ENCODE measurements at regions not wholly inside any gene's neighbourhood (a gene's known extent, or its start where the extent isn't known, plus 50 kb on each side); places are given as distances from the start of the nearest gene placed in this dataset.

- no peaks in the 10 kb centered on the region for H3K4me1 ChIP-seq (ENCODE audit: control insufficient read depth, extremely low read depth, insufficient read depth, low read length)
- no peak for DNase-seq (ENCODE audit: low read depth, low spot score)
- H2AFZ ChIP-seq (ENCODE audit: control insufficient read depth, low read length), result no peak overlapping the region
- H3K36me3 ChIP-seq (ENCODE audit: control insufficient read depth in 2 of 2, extremely low read depth in 1 of 2, insufficient read depth in 2 of 2, low read length in 2 of 2), result no peaks in the 10 kb centered on the region
- FAIRE-seq, result no peak
- no peak overlapping the region for H3K4me2 ChIP-seq (ENCODE audit: control insufficient read depth, extremely low read depth, insufficient read depth, low read depth, low read length)
- no peaks in the 10 kb centered on the region for H3K9me3 ChIP-seq (ENCODE audit: control insufficient read depth, low read depth, low read length)
- H3K79me2 ChIP-seq (ENCODE audit: control insufficient read depth, insufficient read depth, low read length), result no peaks in the 10 kb centered on the region
- no peak overlapping the region for H3K27ac ChIP-seq (ENCODE audit: control insufficient read depth, insufficient read depth, low read length)
- H3K4me3 ChIP-seq (ENCODE audit: control insufficient read depth in 2 of 3, extremely low read depth in 1 of 3, insufficient read depth in 2 of 3, low read depth in 1 of 3, low read length in 3 of 3), result no peak overlapping the region
- dilution Hi-C loops (cut with MboI; ENCODE audit: extremely low pct_ligation_motif_present, low sequenced_read_pairs), result no loop called here
- H3K9me1 ChIP-seq (ENCODE audit: control insufficient read depth, extremely low read depth, insufficient read depth, low read length), result no peaks in the 10 kb centered on the region
- H3K9ac ChIP-seq (ENCODE audit: control insufficient read depth, extremely low read depth, insufficient read depth, low read length), result no peak overlapping the region
- H4K20me1 ChIP-seq (ENCODE audit: control insufficient read depth, extremely low read depth, insufficient read depth, low read length), result no peaks in the 10 kb centered on the region
- TF ChIP-seq EZH2 (IDR thresholded peaks at IDR 0.05; ENCODE audit: low read length), result no peak
- no peak for TF ChIP-seq CTCF (optimal IDR thresholded peaks at IDR 0.05 in 1 of 3, IDR thresholded peaks at IDR 0.05 in 1 of 3, conservative IDR thresholded peaks at IDR 0.05 in 1 of 3; ENCODE audit: extremely low read depth in 1 of 3, insufficient read depth in 2 of 3, low read length in 3 of 3)
- peaks cover 14% of the 10 kb centered on the region for H3K27me3 ChIP-seq (ENCODE audit: control insufficient read depth, extremely low read depth, insufficient read depth, low read length)
Observed at GRCh38 chr14:22699801-22700564, 55.8 kb upstream of the OR6J1 start.

- Histone ChIP-seq H3K27me3 (ENCODE audit: control insufficient read depth, extremely low read depth, insufficient read depth, low read length) (no peaks in the 10 kb centered on the region), H3K4me2 (ENCODE audit: control insufficient read depth, extremely low read depth, insufficient read depth, low read depth, low read length) (peak overlapping the region; percentile 46), H3K36me3 (ENCODE audit: control insufficient read depth in 2 of 2, extremely low read depth in 1 of 2, insufficient read depth in 2 of 2, low read length in 2 of 2) (no peaks in the 10 kb centered on the region), H3K79me2 (ENCODE audit: control insufficient read depth, insufficient read depth, low read length) (no peaks in the 10 kb centered on the region), H3K4me3 (ENCODE audit: control insufficient read depth in 2 of 3, extremely low read depth in 1 of 3, insufficient read depth in 2 of 3, low read depth in 1 of 3, low read length in 3 of 3) (no peak overlapping the region), H4K20me1 (ENCODE audit: control insufficient read depth, extremely low read depth, insufficient read depth, low read length) (no peaks in the 10 kb centered on the region), H3K9me3 (ENCODE audit: control insufficient read depth, low read depth, low read length) (no peaks in the 10 kb centered on the region), H3K9ac (ENCODE audit: control insufficient read depth, extremely low read depth, insufficient read depth, low read length) (peak overlapping the region; percentile 30), H2AFZ (ENCODE audit: control insufficient read depth, low read length) (peak overlapping the region; percentile 74), H3K27ac (ENCODE audit: control insufficient read depth, insufficient read depth, low read length) (no peak overlapping the region), H3K4me1 (ENCODE audit: control insufficient read depth, extremely low read depth, insufficient read depth, low read length) (no peaks in the 10 kb centered on the region), H3K9me1 (ENCODE audit: control insufficient read depth, extremely low read depth, insufficient read depth, low read length) (no peaks in the 10 kb centered on the region)
- TF ChIP-seq CTCF (optimal IDR thresholded peaks at IDR 0.05 in 1 of 3, IDR thresholded peaks at IDR 0.05 in 1 of 3, conservative IDR thresholded peaks at IDR 0.05 in 1 of 3; ENCODE audit: extremely low read depth in 1 of 3, insufficient read depth in 2 of 3, low read length in 3 of 3) (no peak), EZH2 (IDR thresholded peaks at IDR 0.05; ENCODE audit: low read length) (no peak)
- FAIRE-seq (no peak), DNase-seq (ENCODE audit: low read depth, low spot score) (no peak)
- dilution Hi-C loops (cut with MboI; ENCODE audit: extremely low pct_ligation_motif_present, low sequenced_read_pairs), result no loop called here
Observed at GRCh38 chr14:22713631-22713950, 52.9 kb upstream of the OXA1L start.
